GM12891 (cell line): ENCODE measurements at regions not wholly inside any gene's neighbourhood (a gene's known extent, or its start where the extent isn't known, plus 50 kb on each side); places are given as distances from the start of the nearest gene placed in this dataset.

ENCODE experiments used
- DNase-seq: peaks from one replicate; pipeline ENCODE4 v3.0.0; 2011; ENCODE audit warnings: low spot score; ENCODE audit not compliant: insufficient read length
- FAIRE-seq: peaks from 2 replicates; lab custom pipeline; 2011; peaks lifted over from hg19 to GRCh38; lab: Jason Lieb, UNC
- PAX5 ChIP-seq: IDR thresholded peaks from 2 replicates; pipeline ENCODE4 v1.6.1; 2011; ENCODE audit warnings: low read length, moderate library complexity, mild to moderate bottlenecking; ENCODE audit not compliant: insufficient read depth, severe bottlenecking
- POLR2A ChIP-seq: IDR thresholded peaks from 2 replicates; pipeline ENCODE4 v1.6.1; 2011; ENCODE audit warnings: low read depth, low read length, control low read depth
- POLR2AphosphoS5 ChIP-seq: IDR thresholded peaks from 2 replicates; pipeline ENCODE4 v1.6.1; 2011; ENCODE audit warnings: low read depth, low read length, control low read depth
- POU2F2 ChIP-seq: IDR thresholded peaks from 2 replicates; pipeline ENCODE4 v1.6.1; 2011; ENCODE audit warnings: low read depth, mild to moderate bottlenecking, control low read depth, low read length, moderate library complexity
- SPI1 ChIP-seq: IDR thresholded peaks from 2 replicates; pipeline ENCODE4 v1.6.1; 2011; ENCODE audit warnings: low read depth, low read length, control low read depth
- TAF1 ChIP-seq: IDR thresholded peaks from 2 replicates; pipeline ENCODE4 v1.6.1; 2011; ENCODE audit warnings: low read depth, low read length, control low read depth

DNA sequence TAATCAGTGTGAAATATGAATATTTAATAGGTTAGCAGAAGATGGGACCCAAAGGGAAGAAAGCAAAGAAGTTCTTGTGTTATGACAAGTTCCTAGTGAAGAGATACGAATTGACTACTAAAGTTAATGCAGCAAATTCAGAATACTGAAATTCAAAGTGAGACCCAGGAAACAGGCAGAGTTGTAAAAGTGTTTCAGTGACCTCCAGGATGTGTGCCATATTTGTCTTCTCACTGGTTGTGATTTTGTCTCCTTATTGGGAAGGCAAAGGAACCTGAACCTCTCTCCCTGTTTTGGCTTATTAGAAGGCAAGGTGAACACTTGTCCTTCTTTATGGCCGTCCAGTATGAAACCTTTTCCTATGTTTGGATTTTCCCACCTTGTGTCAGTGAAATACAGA, 51.8 kb upstream of the DTNBP1 start:
- FAIRE-seq (peak; percentile 5), DNase-seq (no peak)
- TF ChIP-seq PAX5 (no peak), POLR2A (no peak), TAF1 (no peak), SPI1 (no peak), POU2F2 (no peak), POLR2AphosphoS5 (no peak)

DNA sequence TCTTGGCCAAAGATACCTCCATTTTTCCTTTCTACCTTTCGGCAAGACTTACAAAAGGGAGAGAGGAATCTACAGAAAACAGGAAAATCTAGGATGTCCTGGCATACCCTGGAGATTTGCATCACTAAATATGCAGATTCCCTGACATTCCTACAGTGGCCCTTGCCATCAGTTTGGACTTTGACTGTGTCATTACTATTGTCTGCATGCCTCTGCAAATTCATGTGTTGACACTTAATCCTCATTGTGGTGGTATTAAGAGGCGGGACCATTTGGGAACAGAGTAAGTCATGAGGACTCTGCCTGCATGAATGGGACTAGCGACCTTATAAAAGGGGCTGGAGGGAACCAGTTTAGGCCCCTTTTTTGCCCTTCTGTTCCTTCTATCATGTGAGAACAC, 50.5 kb upstream of the DTNBP1 start:
- FAIRE-seq (no peak), DNase-seq (no peak)
- TF ChIP-seq TAF1, result no peak
- no peak for TF ChIP-seq POU2F2
- TF ChIP-seq POLR2AphosphoS5, result no peak
- no peak for TF ChIP-seq POLR2A
- no peak for TF ChIP-seq PAX5
- no peak for TF ChIP-seq SPI1

DNA sequence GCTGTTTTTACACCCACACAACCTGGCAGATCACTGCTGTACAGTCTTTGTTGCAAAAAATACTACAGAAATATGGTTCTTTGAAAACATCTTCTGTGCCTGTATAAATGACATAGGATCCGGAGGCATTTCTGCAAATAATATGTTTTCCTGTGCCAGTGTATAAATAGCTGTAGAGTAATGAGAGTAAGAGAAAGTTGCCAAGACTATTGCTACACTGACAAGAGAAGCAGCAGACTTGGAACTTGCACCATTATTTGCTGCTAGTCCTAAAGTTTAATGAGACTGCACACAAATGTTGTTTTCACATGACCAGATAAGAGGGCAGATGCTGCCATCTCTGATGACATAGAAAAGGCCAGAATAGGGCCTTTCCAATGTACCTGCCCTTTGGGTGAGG, 50.0 kb upstream of the DTNBP1 start:
- FAIRE-seq (no peak), DNase-seq (no peak)

More for the DNA sequence above, 50.0 kb upstream of the DTNBP1 start:
- TF ChIP-seq SPI1, result no peak
- TF ChIP-seq PAX5, result no peak
- TF ChIP-seq POU2F2, result no peak
